ENCODE measurements at regions not wholly inside any gene's neighbourhood (a gene's known extent, or its start where the extent isn't known, plus 50 kb on each side); places are given as distances from the start of the nearest gene placed in this dataset.

DNA sequence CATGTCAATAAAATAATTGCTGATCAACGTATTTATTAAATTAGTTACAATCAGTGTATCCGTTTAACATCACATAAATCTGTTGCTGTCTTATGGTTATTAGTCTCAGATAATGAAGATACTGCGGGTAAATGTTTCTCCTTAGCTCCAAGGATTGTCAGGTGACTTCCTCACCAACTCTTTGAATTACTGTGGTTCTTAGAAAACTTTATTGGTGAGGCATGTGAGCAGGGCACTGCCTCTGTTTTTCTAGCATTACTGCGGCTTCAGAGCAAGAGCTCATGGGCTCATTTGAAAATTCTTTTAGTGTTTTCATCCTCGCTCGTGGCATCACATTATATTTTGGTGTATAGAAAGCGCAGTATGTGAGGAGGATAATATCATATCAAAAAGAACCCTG lies 555.9 kb downstream of the LMO4 start:
- no peak for DNase-seq

DNA sequence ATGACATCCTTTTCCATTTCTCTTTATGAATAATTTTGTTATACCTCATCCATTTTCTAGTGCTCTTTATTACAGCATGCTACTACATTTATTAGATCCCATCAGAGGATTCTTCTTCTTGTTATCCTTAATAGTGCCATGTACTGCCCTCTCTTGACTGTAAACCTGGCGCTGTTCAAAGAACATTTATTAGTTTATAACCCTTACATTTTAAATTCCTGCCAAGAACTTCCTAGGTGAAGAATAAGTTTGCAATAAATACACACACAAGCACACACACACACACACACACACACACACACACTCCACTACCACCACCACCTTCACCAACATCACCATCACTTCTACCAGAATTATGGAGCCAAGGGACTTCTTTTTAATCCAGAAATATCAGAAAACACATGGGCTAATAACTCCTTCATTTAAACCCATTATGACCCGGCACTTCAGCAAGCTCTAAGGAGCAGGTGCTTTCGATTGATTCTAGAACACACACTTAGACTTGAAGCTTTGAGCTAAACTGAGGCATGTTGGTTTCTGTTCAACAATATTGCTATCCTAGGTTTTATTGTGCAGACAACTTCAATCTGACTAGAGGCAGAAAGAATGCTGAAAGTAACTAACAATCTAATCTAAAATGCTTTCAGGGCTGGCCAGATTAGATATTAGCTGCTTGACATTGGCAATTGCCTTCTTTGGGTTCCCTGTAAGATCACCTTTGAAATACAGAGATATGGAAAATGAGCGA lies 556.8 kb downstream of the LMO4 start:
- DNase-seq = no peak

DNA sequence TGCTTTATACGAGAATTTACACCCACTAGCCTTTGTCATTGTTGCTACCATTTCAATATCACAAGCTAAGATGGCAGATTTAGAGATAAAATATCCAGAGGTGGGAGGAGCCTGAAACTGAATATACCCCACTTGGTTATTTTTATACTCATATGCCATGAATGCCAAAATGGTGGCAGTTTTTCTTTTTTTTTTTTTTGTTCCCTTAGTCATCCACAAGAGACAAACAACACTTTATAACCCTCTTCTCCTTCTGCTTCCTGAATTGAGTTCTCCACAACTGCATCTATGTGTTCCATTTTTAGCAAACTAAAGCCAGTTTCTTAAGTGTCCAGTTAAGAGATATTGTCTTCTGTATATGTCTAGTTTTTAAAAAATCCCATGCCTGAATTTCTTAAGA lies 558.4 kb downstream of the LMO4 start:
- DNase-seq = no peak

- no peak for DNase-seq
These were observed 559.8 kb downstream of the LMO4 start for GRCh38 chr1:87888446-87888845.

DNA sequence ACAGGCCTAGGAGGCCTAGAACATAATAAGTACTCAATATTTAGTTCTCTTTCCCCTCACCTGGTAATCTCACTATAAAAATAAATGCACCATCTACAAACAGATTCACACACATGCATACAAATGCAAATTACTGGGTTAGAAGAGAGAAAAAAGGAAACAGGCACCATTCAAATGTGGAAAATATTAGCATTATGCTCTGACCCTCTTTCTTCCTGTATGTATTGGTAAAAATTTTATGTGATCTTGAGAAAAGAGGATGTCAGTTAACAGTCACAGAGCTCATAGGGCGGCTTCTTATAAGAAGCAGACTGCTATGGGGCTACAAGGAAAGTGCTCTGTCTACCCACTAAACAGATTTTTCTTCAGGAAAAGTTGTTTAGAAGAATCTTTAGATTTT lies 565.4 kb downstream of the LMO4 start:
- DNase-seq = no peak

DNA sequence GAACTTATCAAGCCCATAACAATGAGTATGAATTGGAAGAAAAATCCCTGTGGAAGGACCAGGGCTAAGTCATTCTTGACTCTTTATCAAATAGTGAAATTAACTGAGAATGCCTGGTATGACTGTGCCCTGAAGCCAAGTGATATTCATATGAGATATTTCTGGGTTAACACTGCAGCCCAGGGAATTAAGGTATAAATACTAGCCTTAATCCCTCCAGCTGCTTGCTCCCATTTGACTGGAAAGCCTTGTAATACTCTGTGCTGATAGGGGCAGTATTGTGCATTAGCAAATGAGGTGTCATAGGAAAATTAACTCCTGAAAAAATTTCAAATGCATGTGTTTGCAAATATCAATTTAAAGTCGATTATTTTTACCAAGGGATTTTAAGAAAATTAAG lies 568.8 kb downstream of the LMO4 start:
- no peak for DNase-seq

DNA sequence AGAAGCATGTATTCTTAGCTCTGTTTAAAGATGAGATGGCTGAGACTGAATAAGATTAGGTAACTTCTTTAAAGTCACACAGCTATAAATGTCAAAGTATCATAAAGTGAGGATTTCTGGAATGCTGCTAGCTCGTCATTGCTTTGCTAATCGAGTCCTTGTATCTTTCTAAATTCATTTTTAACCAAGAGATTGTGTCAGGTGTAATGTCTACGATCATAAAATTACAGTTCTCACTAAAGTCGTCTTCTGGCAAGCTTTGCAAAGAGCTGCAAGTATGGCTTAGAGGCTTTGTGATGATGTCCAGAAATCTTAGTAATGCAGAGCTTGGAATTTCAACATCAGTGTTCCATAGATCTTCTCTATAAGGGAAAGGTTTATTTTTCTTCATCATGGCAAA lies 569.8 kb downstream of the LMO4 start:
- DNase-seq = no peak

DNA sequence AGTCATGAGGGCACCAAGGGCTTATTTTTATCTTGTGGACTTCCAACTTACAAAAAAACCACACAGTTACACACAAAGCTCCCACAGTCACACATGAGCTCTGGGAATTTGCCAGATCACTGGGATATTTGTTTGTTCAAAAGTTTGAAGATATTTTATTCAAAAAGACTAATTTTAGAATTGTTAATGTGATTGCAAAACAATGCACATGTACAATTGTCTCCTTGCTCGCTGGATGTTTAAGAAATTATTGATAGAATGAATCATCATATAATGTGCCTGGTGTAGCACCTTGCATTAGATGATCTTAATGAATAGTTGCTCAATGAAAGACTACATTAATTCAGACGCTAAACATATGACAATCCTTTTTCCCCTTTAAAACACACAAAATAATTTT lies 570.3 kb downstream of the LMO4 start:
- DNase-seq = no peak

GRCh38 chr1:87899746-87900145 lies 571.1 kb downstream of the LMO4 start:
- DNase-seq = no peak

GRCh38 chr1:87902830-87903229 lies 574.1 kb downstream of the LMO4 start:
- DNase-seq = no peak

GRCh38 chr1:87903242-87903641 lies 574.6 kb downstream of the LMO4 start:
- DNase-seq = no peak

- DNase-seq = no peak
These were observed 576.0 kb downstream of the LMO4 start for GRCh38 chr1:87904651-87905050.

DNA sequence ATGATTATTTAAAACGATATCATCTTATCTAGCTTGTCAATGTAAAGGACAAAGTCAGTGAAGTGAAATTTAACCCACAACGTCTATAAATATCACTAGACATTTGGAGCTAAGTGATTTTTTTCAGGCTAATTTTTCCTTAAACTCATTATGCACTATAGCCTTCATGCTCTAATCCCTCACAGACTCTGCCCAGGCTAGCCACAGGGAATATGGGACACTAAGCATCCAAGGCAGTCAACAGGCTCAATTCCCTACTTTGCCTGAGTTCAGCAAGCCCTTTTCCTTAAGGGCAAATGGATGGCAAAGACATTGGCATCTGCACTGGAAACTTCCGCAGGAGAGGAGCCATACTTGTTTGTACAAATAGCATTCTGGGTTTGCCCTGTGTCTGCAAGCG lies 577.0 kb downstream of the LMO4 start:
- no peak for DNase-seq

DNA sequence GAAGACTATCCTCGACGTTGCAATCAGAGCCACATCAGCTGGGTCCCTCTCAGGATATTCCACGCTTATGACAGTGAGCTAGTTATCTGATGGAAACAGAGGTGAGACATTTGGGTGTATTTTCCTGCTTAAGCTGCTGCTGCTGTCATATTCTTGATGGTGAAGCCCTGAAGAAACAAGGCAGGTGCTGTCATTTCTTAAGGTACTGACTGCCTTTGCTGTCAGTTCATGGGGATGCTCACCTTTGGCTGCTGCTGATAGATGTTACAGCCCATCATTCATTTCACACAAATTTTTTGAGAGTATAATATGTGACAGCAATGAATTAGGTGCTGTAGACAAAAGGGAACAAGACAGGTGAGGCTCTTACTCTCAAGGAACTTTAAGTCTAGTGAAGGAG lies 577.4 kb downstream of the LMO4 start:
- no peak for DNase-seq

- DNase-seq = no peak
These were observed 584.7 kb downstream of the LMO4 start for GRCh38 chr1:87913361-87913760.

DNA sequence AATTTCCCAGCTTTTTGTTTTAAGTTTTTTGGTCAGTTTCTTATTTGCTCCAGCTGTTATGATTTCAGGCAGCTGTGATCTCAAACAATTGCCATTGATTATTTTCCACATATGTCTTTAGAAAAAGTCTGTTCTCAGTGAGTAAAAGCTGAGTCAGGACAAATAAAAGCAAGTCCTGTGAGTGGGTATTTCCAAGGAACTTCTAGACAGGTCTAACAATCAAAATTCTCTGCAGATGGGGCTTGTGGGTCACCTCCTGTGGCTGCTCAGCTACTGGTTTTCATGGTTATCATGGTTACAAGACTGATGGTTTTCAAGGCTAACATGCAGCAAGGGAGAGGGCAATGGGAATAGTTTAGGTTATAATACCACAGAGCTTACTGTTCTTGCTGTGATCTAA lies 585.7 kb downstream of the LMO4 start:
- no peak for DNase-seq

GRCh38 chr1:87915771-87916170 lies 587.1 kb downstream of the LMO4 start:
- no peak for DNase-seq

GRCh38 chr1:87916965-87917364 lies 588.3 kb downstream of the LMO4 start:
- no peak for DNase-seq

- no peak for DNase-seq
These were observed 589.7 kb downstream of the LMO4 start for GRCh38 chr1:87918398-87918797.

- no peak for DNase-seq
These were observed 594.2 kb downstream of the LMO4 start for GRCh38 chr1:87922885-87923284.

GRCh38 chr1:87926131-87926830 lies 597.6 kb downstream of the LMO4 start:
- no peak for DNase-seq

DNA sequence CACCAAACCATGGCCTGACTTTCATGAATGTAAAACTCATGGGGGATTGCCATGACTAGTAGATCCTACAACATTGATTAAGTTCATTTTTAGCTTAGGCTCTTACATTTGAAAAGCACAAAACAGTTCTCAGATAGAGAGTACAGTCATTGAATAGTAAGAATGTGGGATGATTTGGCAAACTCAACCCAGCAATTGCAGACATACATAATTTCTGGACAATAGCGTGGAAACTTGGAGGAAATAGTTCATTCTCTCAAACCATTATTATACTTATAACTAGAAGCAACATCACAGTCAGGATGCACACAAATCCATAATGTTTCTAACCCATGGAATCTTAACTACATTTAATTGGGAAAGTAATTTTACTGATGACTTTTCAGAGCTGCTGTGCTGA lies 598.2 kb downstream of the LMO4 start:
- DNase-seq = no peak

- no peak for DNase-seq
These were observed 599.0 kb downstream of the LMO4 start for GRCh38 chr1:87927391-87928280.
